HG02678 (cell line): ENCODE measurements at regions not wholly inside any gene's neighbourhood (a gene's known extent, or its start where the extent isn't known, plus 50 kb on each side); places are given as distances from the start of the nearest gene placed in this dataset.

Experiments used
- ATAC-seq: cut with Tn5 transposase; IDR thresholded peaks from one replicate; pipeline ENCODE4 v1.9.1; 2021; ENCODE audit warnings: mild to moderate bottlenecking, moderate library complexity; ENCODE audit not compliant: unreplicated experiment

DNA sequence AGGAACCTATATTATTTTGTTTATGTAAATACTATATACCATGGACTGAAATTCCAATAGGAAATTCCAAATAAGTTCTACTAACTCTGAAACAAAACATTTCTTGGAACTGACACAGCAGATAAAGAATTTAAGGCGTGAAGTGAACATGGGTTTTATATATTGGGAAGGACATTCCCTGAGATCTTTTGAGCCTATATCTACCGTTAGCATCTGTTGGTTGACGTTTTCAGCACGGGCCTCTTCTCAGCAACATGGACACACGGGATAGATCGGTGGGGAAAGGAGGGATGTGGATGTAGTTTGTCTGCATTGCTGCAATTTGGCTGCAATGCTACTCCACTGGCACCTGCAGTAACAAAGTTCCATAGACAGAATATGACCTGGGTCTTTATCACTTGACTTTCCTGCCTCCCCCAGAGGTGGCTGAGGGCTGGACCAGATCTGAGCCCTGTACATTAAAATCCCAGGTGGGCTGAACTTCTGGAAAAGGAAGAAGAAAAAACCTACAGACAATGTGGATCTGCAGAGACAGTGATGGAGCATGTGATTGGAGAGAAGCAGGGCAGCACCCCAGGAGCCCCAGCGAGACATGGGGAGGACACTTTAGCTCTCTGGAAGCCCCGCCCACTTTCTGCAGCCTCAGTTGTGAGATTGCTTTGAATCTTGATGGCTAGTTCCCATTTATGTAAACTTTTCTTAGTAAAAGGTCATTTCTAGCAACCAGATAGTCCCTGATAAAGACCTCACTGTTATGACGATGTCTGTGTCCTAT, 91.2 kb upstream of the CPEB4 start:
- no peak for ATAC-seq

DNA sequence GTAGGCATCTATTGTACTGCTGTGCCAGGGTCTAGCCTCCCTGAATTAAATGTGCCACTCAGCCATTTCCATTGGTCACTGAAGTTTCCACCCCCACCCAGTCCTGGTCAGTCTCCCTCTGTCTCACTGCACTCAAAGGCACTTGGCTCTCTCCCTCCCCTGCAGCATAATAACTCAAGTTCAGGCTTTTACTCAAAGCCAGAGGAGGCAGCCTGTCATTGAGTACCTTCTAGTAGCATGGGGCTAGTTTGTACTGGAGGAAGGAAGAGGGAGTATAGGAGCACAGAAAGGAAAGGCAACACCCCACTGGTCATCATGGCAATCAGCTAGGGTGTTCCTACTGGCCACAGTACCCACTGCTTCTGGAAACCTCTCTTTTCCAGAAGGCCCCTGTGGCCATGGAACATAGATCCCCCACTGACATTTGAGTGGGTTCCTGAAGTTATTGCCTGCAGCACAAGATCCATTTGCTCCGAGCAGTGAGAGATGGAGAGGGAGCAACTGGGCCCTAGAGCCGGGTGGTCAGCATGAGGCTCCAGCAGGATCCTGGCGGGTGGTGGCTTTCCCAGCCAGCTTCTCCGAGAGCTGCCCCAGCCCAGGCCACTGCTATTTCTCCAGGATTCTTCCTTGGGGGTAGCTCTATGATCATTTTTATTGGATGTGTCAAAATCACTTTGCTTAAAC, 89.9 kb upstream of the CPEB4 start:
- no peak for ATAC-seq

DNA sequence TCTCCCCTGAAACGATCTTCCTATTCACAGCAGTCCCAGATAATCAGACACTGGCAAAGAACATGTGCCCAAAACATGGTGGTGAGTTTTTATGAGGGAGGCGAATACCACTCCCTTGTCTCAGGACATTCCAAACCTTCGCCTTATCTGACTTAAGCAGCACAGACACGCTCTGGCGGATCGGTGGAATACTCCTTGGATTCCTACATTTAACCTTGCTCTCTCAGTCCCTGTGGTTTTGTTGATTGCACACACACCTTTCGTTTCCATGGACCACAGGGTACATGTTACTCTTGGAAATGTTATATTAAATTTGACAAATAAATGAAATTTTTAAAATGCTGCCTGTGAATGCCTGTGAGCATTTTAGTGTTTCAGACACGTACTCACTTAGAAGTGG, 87.8 kb upstream of the CPEB4 start:
- no peak for ATAC-seq

DNA sequence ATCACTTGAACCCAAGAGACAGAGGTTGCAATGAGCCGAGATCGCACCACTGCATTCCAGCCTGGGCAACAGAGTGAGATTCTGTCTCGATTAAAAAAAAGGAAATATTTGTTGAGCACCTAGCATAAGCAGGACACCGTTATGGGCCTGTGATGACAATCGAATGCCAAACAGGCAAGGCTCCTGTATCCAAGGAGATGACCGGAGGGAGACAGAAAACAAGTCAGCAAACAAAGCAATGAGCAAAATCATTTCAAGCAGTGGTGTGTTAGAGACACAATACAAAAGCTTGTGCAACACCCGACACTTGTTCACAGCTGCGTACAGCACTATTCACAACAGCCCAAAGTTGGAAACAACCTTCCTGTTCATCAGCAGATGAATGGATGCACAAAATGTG, 87.1 kb upstream of the CPEB4 start:
- no peak for ATAC-seq

DNA sequence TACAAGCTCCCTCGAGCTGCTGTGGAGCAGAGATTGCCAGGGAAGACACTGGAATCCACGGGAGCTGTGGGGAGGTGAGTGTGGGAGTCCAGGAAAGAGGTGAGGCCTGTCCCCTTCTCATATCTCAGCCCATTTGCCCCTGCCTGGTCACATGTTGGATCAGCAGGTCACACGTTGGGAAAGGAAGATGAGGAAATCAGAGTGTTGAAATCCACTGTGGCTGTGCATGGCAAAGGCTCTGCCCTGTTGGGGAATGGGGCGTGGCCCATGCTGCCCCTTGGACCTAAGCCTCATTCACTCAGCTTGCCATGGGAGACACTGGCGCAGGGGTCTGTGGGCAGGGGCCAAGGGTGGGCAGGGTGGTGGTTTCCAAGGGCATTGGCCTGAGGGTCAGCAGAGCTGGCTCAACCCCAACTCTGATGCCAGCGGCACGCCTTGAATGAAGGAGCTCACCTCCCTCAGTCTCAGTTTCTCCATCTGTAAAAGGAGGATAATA, 85.4 kb upstream of the CPEB4 start:
- ATAC-seq = no peak

DNA sequence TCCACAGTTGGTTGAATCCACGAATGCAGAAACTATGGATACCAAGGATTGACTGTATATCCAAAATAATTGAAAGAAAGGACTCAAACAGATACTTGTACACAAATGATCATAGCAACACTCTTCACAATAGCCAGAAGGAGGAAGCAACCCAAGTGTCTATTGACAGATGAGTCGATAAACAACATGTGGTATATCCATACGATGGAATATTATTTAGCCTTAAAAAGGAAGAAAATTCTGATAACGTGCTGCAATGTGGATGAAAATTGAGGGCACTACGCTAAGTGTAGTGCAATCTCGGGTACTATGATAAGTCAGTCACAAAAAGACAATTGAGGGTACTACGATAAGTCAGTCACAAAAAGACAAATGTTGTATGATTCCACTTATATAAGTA, 83.6 kb upstream of the CPEB4 start:
- ATAC-seq = no peak

DNA sequence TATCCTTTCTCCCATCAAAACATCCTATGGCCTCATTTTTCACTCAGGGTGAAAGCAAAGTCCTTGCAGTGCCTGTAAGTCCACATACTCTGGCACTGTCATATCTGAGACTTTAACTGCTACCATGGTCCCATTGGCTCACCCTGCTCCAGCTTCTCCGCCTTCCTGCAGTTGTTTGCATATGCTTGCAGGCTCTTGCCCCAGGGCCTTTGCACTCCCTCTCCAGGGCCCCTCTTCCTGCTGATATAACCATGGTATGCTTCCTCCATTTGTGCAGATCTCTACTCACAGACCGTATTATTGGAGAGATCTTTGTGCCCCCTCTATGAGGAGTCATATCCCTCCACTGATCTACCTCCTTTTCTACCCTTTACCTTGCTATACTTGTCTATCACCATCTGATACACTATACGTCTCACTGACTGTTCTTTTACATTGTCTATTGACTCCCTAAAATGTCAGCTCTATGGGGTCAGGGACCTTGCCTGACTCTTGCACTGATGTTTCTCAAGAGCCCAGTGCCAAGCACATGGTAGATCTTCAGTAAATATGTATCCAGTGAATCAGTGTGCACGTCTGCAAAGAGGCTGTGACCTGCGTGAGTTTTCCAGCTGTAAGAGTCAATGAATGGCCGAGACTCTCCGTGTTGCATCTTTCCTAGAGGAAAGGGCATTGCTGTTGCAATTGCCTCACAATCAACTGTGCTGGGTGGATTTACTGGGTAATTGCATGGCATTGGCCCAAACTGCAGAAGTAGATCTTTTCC, 81.7 kb upstream of the CPEB4 start:
- ATAC-seq = no peak

DNA sequence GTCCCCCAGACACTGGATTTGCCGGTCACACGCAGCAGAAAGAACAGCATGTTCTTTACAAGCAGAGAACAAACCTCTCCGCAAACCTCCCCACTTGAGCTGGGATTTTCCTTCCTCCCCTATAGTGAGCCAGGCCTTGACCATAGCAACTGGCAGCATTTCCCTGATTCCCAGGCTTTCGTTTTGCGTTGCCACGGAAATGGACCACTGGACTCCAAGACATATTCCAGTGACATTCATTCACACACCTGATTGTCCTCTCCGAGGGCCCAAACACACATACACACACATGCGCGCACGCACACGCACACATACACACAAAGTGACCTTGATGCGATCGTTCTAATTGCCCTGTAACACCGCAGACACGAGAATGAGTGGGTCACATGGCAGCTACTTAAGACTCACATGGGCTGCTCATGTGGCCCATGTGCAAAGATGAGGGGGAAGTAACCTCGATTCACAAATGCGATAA, 80.9 kb upstream of the CPEB4 start:
- no peak for ATAC-seq

DNA sequence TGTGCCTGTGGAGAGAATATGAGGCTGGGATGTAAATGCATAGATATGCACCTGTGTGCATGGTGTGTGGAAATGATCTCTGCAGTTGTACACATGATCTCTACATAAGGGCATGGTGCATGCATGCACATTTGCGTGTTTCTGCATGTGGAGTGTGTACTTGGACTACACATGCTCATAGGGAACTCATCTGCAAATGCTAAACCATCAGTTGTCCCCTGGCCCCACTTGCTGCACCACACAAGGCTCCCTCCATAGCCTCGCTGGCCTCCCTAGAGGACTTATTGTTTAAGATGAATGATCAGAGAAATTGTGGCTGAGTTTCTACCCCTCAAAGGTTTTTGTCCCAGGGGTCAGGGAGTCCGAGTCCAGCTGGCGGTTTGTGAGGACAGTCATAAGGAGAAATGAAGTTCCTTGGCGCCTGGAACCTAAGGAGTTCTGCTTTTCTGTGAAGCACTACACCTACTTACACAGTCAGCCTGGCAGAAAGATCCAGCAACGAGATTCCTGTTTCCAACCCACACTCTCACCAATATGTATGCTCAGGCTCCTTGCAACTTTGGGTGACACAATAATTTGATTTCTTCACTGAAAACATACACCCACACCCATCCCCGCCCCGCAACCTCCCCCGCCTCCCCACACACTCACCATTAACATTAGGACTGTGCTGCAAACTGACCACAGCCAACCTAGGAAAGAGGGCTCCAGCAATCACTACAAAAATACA, 79.9 kb upstream of the CPEB4 start:
- no peak for ATAC-seq

DNA sequence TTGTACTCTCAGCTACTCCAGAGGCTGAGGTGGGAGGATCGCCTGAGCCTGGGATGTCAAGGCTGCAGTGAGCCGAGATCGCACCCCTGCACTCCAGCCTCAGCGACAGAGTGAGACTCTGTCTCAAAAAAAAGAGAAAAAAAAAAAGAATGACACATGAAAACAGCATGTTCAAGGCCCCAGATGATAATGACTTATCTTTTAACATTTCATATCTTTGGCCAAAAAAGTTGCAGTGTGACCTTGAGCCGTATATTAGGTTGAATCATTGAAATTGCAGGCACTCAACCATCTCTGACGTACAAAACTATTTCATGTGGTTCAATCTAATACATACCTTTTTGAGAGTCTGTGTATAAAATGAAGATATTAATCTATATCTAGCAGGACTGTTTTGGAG, 79.1 kb upstream of the CPEB4 start:
- ATAC-seq = no peak

DNA sequence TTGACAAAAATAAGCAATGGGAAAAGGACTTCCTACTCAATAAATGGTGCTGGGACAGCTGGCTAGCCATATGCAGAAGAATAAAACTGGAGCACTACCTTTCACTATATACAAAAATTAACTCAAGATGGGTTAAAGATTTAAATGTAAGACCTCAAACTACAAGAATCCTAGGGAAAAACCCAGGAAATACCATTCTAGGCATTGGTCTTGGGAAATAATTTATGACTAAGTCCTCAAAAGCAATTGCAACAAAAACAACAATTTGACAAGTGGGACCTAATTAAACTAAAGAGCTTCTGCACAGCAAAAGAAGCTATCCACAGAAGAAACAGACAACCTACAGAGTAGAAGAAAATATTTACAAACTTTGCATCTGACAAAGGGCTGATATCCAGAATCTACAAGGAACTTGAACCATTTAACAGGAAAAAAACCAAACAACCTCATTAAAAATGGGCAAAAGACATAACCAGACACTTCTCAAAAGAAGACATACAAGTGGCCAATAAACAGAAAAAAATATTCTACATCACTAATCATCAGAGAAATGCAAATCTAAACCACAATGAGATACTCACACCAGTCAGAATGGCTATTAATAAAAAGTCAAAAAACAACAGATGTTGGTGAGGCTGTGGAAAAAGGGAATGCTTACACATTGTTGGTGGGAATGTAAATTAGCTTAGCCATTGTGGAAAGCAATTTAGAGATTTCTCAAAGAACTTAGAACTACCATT, 75.2 kb upstream of the CPEB4 start:
- no peak for ATAC-seq

DNA sequence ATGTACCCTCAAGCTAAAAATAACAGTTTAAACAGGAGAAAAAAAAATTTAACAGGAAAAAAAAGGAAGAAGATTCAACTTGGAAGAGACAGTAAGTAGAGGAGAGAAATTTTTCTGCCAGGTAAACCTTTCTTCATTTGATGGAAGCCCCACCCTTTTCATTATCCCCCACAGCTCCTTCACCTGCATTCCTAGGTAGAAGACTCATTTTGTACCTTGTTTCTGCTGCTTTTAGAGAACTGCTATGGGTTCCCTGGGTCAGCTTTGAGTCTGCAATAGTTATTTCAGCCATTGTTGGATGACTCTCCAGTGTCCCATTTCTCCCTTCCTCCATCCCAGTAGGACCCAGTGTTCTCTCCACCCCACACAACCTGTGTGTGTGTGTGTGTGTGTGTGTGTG, 74.1 kb upstream of the CPEB4 start:
- no peak for ATAC-seq

DNA sequence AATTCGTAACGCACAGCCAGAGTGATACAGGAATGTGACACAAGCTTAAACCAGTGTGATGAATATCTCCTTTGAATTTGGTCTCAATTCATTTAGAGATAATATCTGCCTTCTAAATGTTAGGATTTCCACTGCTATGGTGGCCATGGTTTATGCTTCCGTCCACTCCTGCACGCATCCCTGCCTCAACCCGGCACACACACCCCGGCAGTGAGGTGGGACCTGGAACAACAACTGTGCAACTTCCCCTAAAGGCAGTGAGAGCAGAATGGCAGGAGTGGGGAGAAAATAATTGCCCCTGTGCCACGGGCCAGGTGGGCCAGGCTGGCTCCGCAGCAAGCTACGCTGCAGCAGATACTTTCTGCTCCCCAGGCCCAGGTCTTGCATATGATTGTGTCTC, 72.6 kb upstream of the CPEB4 start:
- ATAC-seq = no peak

DNA sequence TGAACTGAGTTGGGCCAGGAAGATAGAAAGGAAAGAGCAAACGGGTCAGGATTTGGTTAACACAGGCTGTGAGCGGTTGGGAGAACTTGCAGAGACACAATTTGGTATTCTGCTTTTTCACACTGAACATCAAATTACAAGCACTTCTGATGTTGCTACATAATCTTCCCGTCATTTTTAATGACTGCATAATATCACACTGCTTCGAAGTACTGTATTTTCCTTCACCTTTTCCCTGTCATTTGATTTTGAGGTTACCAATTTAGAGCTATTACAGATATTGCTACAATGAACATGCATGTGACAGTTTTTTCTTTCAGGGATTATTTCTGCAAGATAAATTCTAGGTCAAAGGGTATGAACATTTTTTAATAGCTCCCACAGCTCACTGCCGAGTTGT, 71.4 kb upstream of the CPEB4 start:
- ATAC-seq = no peak

DNA sequence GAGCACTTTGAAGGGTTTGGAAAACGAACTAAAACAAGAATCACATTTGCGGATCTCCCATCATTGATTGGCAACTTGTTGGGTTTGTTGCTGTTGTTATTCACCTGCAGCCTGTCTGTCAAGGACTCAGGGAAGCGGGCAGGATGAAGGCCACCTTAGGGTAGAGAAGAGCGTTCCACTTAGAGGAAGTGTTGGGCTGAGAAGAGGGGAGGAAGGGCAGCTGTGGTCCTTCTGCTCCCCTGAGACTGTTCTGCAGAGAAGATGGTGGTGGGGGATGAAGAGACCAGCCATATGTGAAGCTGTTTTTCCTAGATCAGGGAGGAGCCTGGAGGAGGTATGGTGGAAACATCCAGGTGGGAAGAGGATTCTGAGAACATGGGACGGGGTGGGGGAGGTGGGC, 70.6 kb upstream of the CPEB4 start:
- ATAC-seq = no peak

DNA sequence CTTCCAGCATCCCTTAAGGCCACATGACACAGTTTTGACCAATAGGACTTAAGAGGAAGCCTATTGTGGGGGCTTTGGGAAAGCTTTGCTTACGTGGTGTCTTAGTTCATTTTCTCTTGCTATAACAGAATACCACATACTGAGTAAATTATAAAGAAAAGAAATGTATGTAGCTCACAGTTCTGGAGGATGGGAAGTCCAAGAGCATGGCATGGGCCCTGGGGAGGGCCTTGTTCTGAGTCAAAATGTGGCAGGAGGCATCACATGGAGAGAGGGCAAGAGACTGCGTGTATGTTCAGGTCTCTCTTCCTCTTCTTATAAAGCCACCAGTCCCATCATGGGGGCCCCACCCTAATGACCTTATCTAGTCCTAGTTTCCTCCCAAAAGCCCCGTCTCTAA, 68.6 kb upstream of the CPEB4 start:
- ATAC-seq = no peak

DNA sequence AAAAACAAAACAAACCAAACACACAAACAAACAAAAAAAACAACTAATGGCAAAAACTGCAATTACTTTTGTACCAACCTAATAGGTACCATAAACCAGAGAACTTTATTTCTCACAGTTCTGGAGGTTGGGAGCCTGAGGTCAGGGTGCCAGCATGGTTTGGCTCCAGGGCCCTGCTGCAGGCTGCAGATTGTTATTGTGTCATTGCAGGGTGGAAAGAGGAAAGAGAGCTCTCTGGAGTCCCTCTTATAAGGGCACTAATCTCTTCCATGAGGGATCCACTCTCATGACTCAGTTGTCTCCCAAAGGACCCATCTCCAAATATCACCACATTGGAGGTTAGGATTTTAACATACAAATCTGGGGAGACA, 64.9 kb upstream of the CPEB4 start:
- no peak for ATAC-seq

DNA sequence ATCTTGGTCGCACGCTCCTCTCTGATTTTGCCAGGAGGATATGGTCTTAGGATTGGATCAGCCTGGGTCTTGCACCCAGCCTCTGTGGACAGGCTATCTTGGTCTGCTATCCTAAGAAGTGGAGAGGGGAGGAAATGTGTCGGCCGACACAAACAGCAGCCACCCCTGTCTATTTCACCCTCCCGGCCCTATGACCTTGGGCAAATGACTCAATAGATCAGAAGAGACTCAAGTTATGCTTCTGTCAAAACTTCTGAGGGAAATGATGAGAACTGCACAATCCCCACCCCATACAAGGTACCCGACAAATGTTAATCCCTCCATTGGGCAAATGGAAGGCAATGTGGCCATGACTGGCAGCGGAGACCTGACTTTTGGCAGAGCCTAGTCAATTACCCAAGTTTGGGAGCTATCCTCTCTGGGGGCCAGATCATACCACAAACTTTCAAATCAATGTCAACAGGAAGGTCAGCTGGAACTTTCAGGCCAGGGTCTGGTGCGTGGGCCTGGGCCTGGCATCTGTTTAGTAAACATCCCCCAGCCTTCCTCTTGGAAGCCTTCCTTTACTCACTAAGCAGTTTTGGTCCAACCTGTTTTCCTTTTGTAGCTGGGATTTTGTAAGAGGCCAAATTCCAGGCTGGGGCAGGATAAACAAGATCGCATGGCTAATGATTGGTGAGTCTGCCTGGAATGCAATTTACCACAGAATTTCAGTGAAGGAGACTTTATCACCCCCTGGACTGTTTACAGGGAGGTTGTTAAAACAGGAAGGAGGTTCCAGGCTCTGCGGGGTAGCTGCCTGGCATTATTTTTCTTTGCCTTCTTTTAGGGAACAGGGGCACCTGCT, 64.2 kb upstream of the CPEB4 start:
- no peak for ATAC-seq

DNA sequence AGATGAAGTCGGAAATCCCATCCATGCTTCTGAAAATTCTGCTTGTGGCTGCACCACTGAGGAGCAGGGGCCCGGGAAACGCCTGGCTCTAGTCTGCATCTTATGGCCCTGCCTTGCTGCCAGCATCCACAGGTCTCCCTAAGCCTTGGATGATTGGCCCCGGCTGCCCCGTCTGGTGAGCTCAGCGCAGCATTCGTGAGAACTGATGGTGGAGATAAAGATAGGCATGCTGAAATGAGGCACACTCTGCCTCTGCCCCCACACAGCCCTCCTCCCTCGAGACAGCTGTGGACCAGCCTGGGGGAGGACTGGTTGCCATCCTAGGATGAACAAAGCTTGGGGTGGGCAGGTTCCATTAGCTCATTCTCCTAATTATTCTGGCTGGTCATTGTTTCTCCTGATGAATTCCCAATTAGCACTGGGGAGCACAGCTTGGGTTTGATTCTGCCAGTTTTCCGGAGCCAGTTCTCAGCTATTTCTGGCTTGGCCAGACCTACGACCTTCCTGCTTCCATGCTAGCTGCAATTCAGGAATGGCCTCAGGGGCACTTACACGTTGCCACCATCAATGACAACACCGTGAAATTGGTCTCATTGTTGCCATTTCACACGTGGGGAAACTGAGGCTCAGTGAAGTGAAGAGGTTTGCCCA, 62.8 kb upstream of the CPEB4 start:
- no peak for ATAC-seq
